Medulla oblongata (tissue), 1 donor: ENCODE measurements at regions not wholly inside any gene's neighbourhood (a gene's known extent, or its start where the extent isn't known, plus 50 kb on each side); places are given as distances from the start of the nearest gene placed in this dataset.

ENCODE experiments used
- DNase-seq: peaks from one replicate; pipeline ENCODE4 v3.0.0-alpha.2; 2015; ENCODE audit errors: extremely low spot score

DNA sequence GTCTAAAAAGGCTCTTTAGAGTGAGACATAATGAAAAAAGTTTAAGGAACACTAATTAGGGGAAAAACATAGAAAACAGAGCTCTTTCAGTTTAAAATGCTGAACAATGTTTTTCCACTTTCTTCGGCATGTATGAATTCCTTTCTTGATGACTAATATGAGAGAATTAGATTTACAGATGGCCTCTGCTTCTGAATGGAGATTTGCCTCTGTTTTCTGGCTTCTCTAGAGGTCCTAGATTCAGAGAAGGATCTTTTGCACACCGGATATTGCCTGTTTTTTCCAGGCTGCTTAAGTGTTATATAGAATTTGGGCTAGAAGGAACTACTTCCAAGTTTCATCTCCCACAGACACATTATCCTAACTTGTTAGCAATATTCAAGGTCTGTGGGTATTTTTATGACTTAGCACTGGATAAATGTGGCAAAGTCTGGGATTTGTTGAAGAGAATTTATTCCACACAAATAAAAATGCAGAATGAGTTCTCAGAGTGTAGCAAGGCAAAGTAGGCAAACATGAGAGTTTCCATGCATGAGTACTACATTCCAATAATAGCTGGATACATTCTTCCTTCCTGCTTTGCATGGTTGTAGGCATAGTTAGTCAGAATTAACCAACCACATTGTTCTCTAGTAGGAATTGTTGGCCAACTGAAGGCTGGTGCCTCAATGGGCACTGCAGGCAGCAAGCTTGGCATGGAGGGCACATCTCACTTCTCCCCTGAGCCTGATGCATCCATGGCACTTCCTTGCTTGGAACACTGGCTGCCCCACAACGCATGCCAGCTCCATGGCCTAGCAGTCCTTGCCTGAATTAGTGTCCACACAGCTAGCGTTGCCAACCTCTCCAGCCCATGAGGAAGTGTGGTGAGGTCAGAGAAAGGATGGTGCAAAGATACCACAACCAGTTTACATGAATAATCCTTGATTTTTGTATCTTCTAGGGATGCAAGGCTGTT, 224.2 kb downstream of the CLIC5 start:
- no peak for DNase-seq

DNA sequence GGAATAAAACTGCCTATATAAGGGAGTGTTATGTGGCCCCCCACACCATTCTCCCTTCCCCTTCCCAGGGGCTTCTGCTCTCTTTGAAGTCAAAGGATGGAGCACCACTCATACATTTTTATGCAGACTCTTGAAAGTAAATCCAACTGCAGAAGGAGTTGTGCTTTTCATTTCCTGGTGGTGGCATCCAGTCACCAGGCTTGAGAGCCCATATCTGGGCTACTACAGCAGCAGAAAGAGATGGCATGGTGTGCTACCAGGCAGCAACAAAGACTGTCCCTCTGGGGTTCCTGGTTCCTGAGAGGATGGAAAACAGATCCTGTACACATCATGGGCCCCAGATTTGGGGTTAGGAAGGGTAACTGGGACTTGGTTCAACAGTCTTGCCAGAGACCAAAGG, 226.4 kb downstream of the CLIC5 start:
- no peak for DNase-seq

DNA sequence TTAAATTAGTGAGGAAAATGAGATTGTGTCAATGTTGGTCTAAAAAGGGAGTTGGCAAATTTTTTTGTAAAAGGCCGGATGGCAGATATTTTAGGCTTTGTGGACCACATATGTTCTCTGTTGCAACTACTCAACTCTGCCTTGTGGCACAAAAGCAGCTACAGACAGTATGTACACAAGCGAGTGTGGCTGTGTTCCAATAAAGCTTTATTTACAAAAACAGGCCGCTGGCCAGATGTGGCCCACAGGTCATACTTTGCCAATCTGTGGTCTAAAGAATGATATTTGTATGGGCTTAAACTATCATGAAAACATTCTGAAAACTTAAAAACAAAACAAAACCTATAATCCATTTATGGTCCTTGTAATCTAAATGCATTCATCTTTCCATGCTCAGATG, 228.3 kb downstream of the CLIC5 start:
- no peak for DNase-seq

DNA sequence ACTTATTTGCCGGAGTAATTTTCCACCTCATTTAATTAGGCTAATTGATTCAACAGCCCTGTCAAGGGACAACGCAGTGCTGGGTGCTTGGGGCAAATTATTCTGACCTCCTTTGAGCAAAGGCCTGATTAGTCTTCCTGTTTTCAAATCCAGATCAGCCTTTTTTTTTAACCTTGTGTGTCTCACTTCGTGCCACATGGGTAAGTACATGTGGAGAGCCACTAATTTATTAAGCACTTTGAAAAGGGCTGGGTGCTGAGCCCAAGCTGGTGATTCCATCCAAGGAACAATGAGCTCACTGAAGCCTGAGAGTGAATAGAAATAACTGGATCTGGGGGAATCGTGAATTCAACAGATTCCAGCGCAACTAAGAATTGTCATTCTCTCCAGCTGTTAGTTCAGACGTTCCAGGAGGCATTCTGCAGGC, 229.3 kb downstream of the CLIC5 start:
- DNase-seq = peak; percentile 3

DNA sequence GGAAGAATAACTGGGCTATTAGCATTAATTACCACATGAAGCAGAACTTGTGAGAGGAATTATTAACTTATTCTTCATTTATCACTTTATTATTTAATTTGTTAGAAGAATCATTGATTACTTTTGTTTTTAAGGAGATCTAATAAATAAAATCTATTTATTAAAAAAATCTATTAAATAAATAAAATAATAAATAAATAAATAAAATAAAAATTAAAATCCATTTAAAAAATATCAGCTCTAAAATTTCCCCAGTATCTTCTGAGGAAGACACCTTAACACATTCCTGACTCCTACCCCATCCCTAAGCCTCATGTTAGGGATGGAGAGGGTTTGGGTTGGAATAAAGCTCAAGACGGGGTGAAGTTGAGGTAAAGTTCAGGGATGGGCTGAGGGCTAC, 231.4 kb downstream of the CLIC5 start:
- no peak for DNase-seq

DNA sequence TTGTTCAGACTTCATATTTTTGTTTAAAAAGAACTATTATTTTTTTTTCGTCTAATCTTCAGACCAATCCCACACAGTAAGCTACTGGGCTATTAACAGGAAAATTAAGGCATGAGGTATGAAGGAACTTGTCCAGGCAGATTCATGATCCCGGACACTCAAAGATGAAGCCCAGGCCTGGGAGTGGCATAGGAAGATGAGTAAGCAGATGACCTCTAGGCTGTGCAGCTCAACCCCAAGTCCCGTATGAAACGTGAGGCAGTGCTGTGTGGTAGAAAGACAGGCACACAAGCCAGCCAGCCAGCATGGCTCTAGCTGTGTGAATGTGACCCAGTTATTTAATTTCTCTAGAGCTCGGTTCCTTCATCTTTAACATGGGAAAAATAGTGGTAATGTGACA, 231.9 kb downstream of the CLIC5 start:
- no peak for DNase-seq

DNA sequence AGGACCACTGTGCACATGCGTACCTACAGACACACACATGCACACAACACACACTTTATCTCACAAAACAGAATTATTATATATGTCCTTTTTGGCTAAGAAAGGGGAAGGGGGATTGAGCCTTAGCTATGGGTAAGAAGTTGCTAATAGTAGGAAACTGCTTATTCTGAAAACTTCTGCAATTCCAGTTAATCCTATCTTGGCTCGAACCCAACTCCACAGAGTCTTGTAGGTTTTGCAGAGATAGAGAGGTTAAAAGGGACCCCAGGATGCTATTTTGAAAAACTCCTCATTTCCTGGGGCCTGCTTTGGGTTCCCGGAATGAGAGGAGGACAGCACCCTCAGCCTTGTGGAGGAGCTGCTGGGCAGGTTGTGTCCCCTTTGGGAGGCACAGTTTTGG, 233.8 kb downstream of the CLIC5 start:
- no peak for DNase-seq

DNA sequence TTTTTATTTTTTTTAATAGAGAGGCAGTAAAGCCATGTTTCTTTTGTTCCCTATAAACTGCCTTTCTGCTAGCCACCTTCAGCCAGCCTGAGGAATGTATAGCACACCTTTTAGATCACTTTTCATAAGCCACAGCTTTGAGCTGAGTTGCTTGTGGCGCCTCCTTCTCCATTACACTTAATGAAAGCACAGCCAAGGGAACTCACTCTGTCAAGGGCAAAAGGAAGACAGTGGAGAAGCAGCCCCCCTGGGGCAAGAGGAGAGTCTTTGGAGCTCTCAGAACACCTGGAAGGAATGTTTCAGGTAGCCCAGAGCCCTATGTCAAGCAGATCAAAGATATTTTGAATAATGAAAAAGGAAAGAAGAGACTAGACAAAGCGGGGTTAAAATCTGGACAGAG, 235.1 kb downstream of the CLIC5 start:
- DNase-seq = no peak

DNA sequence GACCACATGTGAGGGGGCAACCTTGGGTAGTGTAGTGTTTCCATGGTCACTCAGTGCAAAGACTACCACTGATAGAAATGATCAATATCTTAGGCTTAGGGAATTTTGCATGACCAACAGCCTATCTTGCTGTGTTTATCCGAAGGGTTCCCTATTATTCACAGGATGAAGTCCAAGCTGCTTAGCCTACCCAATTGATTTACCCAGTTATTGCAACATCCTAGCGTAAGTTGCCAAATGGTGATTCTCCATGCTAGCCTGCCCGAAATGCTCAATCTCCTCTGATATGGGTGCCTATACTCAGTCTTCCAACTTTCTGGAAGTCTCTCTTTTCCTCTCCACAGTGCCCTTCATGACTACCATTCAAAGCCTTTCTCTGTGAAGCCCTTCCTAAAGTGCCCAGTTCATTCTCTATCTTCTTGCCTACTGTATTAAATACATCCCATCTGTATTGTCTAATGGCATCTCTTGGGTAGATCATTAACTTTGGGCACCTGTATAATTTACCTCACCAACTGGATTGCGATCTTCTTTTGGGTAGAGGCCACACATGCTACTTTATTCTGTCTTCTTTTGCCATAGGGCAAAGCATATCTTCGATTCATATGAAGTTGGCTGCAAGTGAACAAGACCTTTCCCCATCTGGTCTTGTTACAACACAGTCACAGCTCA, 240.5 kb downstream of the CLIC5 start:
- no peak for DNase-seq

DNA sequence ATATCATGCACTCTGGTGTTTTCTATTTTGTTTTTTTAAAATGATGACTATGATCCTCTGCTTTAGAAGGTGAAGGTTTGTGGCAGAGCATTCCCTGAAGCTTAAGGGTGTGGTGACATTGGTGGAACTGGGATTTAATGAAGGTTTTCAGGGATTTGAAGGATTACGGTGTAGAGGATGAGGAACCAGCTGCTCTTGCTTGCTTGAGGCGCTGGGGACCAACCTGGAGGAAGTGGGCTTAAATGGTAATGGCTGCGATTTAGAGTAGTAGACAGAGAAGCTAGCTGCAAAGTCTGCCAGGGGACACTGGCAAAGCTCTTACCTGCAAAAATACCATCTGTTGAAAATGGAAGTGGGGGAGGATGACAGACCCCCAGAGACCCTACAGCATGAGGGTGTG, 241.8 kb downstream of the CLIC5 start:
- DNase-seq = no peak

DNA sequence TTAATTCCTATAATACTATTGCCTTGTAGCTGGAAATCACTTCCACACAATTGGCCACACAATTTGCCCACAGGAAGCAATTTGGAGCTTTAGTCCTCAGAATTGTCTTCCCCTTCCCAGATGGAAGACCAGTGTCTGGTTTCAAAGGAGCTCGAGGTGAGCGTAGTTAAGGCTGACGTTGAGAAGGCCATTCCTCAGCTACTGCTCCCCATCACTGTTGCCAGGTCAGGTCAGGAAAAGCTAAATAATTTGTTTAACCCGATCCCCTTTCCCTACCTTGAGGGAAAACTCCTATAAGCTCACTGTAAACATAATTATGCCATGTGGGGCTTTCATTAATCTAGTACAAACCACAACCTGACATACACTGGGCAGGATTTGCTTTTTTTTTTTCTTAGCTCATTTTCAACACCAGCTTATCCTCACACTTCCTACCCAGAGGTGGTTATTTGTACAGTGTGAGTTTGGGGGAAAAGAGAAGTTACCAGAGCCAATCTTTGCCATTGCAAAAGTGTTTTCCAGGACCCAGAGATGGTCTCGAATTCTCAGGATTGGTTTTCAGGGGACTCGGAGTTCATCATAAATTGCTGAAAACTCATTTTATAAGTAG, 242.7 kb downstream of the CLIC5 start:
- DNase-seq = no peak

DNA sequence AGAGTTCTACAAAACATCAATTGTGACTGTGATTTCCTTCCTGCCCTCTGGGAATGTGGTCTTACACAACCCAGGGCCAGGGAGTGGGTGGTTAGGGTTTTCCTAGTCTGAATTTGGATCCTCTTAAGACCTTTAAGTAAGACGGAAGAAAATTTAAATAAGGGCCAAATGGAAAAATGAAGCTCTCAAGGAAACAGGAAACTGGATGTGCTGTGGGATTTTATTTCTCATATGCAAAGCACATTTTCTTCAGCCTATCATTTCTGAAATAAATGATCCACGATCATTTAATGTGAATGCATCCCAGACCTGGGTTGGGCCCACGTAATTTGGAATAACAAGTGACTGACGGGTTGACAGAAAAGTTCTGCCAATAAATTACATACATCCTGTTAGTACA, 243.6 kb downstream of the CLIC5 start:
- no peak for DNase-seq

DNA sequence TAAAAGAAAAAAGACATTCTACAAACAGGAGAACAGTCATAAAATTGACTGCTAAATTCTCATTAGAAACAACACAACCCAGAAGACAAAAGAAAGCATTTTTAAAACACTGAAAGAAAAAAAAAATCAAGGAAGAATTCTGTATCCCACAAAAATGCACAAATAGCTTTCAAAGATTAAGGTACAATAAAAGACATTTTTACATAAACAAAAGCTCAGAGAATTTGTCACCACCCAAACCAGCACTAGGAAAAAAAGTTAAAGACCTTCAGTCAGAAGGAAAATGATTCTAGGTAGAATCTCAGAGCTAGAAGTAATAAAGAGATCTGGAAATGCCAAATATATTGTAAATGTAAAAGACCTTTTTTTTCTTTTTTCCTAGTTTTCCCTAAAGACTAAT, 252.4 kb downstream of the CLIC5 start:
- DNase-seq = no peak

DNA sequence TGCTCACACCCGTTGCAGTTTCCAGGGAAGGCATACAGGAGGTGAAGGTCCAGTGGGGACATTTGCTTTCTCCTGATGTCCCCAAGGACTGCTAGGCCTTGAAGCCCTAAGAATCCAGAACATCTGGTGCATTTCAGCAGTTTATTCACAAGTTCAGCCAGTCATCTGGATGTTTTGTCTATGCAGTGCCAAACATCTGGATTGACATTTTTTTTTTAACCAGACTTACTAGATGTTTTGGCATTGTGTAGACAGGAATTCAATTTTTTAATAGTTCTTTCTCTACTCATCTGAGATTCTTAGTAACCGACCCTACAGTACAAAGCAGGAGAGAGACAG, 256.2 kb downstream of the CLIC5 start:
- DNase-seq = no peak

DNA sequence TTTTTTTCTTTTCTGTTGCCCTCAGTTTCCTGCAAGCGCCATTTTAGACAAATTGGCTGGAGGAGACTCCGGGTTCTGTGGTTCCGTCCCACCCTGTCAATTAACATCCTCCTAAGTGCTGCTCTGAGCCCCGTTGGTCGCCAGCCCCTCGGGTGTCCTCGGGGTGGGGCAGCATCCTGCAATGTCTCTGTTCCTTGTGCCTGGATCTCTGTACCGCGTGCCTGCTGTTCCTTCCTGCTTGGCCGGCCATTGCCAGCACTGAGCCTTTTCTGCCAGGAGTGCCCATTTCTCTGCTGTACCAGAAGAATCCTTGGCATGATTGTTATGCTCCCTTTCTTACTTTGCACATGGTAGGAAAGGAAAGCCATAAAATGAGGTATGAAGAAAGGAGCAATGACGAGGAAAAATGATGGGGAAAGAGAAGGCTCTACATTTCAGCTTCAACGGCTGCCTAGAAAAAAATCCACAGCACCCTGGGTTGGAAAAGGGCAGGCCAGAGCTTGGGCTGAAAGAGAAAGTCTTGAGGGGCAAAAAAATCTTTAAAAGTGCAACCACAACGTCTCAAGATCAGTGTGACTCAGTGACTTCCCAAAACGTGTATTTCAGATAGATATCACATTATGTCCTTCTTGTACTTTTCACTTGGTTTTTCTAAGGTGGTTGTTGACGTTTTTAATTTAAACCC, 256.7 kb downstream of the CLIC5 start:
- no peak for DNase-seq

DNA sequence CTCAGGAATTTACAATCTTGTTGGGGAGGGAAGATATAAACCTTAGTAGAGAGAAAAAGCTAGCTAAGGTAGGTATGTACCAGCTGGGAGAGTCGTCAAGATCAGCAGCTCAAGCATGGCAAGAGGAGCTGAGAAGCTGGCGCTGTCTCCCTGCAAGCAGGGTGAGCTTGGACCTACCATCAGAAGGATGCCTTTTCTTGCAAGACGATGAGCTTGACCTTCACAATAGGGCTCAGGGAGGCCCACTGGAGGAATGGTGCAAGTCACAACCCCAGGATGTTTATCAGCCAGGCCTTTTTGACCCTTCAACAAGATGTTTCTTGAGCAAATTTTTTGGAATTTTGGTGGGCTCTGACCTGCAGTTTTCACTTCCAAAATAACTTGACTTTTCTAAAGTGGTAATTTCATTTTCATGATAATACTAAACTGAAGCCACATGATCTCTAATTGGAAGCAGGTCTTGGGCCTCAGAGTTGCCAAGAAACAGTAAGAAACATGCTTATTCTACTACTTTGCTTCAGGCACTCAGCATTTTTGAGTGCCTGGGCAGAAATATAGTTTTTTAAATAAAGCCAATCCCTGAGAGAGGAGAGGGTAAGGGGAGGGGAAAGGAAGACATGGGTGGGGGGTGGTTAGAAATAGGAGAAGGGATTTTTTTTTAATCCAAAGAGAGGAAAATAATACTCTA, 258.1 kb downstream of the CLIC5 start:
- no peak for DNase-seq

DNA sequence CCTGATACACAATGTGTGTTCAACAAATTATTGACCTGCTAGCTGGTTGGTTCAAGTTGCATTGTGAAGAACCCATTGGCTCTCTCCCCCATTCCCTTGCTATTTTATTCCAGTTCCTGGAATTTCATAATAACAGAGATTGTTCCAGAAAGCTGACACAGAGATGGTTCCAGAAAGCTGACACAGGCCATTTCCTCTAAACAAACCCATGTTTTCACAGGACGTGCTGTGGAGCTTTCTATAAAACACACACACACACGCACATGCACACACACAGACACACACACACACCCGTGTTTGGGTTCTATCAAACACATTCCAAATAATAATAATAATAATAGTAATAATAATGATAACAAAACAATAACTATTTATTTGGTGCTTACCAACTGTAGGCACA, 259.1 kb downstream of the CLIC5 start:
- no peak for DNase-seq

DNA sequence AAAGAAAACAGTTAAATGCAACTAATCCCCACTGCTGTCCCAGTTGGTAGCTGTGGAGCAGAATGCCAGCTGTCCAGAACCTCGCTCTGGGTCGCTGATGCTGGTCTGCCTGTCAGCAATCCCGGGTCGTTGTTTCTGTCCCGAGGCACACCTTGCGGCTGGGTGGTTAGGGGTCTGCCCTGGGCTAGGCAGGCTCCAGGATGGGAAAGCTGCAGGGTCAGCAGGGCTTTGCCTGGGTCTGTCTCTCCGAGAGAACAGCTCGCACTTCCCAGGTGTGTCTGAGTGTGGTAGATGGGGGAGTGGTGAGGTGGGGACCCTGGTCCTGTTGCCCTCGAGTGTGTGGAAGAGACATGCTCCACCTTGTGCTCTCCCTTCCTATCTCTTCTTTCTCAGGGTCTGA, 261.2 kb downstream of the CLIC5 start:
- DNase-seq = no peak

DNA sequence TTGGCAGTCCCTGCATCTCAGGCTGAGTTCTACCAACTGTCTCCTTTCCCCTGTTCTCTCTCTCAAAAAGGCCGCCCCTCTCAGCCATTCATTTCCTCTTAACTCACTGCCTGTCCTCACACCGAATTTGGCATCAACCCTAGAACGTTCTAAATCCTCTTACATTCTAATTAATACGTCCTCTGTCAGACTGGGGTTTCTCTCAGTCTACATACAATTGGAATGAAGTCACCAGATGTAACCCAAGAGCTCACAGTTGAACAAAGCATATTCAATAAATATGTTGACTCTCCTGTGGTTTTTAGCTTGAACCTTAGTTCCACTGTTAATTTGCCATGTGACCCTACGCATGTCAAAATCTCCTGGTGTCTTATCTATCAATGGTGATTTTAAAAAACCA, 269.6 kb downstream of the CLIC5 start:
- DNase-seq = no peak

DNA sequence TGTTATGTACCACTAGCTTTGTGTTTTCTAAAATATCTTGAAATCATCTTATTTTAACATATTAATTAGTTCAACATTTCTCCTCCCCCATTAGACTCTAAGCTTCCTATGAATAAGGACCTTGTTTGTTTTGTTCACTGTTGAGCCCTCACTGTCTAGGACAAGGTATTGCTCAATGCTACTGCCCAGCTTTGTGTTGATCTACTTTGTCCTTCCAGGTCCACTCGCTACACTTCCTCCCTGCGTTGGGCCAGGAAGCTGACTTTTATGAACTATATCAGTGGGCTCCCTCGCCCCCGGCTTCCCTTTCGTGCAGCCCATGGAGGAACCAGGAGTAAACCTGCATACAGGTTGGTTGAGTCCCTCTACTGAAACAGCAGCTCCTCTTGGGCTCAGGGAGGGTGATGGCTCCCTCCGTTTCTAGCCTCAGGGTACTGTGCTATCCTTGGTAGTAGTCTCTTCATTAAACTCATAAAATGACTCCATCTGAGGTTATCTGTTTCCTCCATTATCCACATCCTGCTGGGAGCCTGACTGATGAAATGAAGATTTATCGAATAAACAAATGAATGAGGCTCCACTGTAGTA, 272.5 kb downstream of the CLIC5 start:
- DNase-seq = peak; percentile 18

DNA sequence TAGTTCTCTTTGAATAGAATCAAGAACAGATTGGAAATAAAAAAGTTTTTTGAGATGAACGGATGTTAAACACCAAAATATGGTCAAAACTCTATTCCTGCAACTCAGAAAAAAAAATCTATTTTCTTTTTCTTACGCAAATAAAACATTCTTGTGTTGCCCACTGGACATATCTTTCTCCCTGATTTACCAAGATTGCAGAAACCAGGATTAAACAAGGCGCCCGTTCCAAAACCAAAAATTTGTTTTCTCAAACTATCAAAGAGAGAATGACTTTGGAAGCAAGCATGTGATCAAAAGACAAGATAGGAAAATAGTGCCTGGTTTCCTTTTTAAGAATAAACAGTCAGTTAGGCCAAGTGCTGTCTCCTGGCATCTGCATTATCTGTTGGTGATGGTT, 273.1 kb downstream of the CLIC5 start:
- no peak for DNase-seq
